ENCODE measurements at regions not wholly inside any gene's neighbourhood (a gene's known extent, or its start where the extent isn't known, plus 50 kb on each side); places are given as distances from the start of the nearest gene placed in this dataset.
"Not testable (repeated sequence)": the region's sequence is repeated elsewhere in the genome, so short reads cannot be mapped to it uniquely, and the experiment has no call there.

- Histone ChIP-seq H3K9me3 (no peaks in the 10 kb centered on the region), H3K4me3 (no peak overlapping the region), H3K27me3 (no peaks in the 10 kb centered on the region), H3K36me3 (no peaks in the 10 kb centered on the region)
- DNase-seq: peak; percentile 84
Observed at GRCh38 chr3:23720885-23721284, 84.9 kb upstream of the UBE2E1 start.

DNA sequence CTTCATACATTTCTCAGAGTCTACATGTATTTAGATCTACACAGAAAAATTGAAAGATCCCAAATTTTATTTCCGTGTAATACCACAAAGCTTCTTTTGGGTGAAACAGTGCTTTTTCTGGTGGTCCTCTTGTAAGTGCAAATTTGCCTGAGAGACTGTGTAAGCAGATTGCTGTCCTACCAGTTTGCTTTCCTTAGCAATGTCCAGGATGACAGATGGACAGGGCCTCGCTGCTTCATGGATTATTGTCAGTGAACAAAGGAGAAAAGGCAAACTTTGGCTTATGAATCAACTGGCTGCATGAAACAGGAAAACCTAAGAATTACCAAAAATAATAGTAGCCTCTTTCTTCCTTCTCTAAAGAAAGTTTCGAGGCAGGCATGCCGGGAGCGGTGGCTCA lies 82.6 kb upstream of the UBE2E1 start:
- DNase-seq: no peak
- Histone ChIP-seq H3K36me3 (no peaks in the 10 kb centered on the region), H3K27me3 (no peaks in the 10 kb centered on the region), H3K4me3 (no peak overlapping the region), H3K9me3 (no peaks in the 10 kb centered on the region)

- Histone ChIP-seq H3K27me3 (no peaks in the 10 kb centered on the region), H3K4me3 (no peak overlapping the region), H3K9me3 (no peaks in the 10 kb centered on the region), H3K36me3 (no peaks in the 10 kb centered on the region)
- no peak for DNase-seq
Observed at GRCh38 chr3:23723930-23724329, 81.8 kb upstream of the UBE2E1 start.

DNA sequence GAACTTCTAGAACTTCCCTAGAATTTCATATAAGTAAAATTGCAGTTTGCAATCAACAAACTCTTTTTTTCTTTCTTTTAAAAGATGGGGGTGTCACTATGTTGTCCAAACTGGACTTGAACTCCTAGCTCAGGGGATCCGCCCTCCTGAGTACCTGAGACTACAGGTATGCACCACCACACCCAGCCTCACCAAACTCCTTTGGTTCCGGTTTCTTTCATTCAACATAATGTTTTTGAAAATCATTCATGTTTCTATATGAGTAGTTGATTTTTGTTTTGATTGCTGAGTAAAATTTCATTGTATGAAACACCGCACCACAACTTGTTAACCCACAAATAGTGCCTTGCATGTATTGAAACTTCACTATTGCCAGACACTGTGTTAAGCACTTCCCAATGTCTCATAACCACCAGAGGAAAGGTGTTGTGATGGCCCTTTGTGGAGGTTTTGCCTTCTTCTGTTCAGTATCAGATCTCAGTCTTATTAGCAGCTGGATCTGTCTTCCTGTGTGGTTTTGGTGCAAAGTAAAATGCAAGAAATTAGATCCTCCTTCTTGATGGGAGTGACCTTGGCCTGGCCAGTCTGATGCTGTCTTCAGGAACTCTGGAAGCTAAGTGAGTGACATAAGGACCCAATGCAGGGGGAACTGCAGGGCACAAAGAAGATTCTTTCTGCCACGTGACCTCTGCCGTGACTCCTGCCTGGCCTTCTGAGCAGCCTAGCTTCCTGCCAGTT lies 78.8 kb upstream of the UBE2E1 start:
- Histone ChIP-seq H3K9me3 (no peaks in the 10 kb centered on the region), H3K36me3 (no peaks in the 10 kb centered on the region), H3K4me3 (no peak overlapping the region), H3K27me3 (no peaks in the 10 kb centered on the region)
- no peak for DNase-seq

DNA sequence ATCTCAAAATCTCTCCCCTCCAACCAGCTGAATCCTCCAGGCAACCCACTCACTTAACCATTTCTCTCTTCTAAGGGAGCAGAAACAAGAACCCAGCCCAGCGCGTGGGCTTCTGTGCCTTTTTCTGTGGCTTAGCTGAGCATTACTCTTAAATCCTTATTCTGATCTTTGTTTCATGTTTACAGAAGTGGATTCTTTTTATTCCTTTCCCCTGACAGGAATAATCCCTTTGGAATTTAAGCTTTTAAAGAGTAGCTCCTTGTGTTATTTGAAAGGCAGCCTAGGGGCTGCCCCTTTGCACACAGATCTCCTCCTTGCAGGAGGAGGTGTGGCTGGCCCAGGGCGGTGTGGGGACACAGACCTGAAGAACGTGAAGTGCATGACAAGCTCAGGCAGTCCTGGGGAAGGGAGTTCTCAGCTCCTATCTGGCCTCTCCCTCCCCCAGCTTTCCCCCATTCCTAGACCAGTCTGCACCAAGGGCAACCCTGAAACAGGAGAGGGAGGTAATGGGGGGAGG lies 77.1 kb upstream of the UBE2E1 start:
- no peaks in the 10 kb centered on the region for H3K36me3 ChIP-seq
- peak; percentile 57 for DNase-seq
- no peaks in the 10 kb centered on the region for H3K27me3 ChIP-seq
- no peaks in the 10 kb centered on the region for H3K9me3 ChIP-seq
- H3K4me3 ChIP-seq: no peak overlapping the region

DNA sequence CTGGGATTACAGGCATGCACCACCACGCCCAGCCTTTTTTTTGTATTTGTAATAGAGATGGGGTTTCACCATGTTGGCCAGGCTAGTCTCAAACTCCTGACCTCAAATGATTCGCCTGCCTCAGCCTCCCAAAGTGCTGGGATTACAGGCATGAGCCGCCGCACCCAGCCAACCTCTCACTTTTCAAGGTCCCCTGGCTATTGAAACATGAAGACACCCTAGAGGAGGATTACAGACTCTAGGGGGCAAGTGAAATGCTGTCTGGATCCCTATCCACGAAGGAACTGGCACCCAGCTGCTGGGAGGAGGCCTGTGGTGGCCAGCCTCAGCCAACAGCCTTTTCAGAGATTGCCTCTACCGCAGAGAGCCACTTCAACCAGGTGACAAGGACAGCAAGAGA lies 76.4 kb upstream of the UBE2E1 start:
- not testable (repeated sequence) for H3K27me3 ChIP-seq, DNase-seq, H3K9me3 ChIP-seq, H3K36me3 ChIP-seq, H3K4me3 ChIP-seq

- no peaks in the 10 kb centered on the region for H3K9me3 ChIP-seq
- no peaks in the 10 kb centered on the region for H3K27me3 ChIP-seq
- no peak overlapping the region for H3K4me3 ChIP-seq
- H3K36me3 ChIP-seq: no peaks in the 10 kb centered on the region
- no peak for DNase-seq
Observed at GRCh38 chr3:23734481-23734880, 71.3 kb upstream of the UBE2E1 start.

- no peak for DNase-seq
- no peaks in the 10 kb centered on the region for H3K36me3 ChIP-seq
- H3K4me3 ChIP-seq: no peak overlapping the region
- H3K9me3 ChIP-seq: no peaks in the 10 kb centered on the region
- no peaks in the 10 kb centered on the region for H3K27me3 ChIP-seq
Observed at GRCh38 chr3:23735062-23735461, 70.7 kb upstream of the UBE2E1 start.

GRCh38 chr3:23735535-23736326 lies 70.0 kb upstream of the UBE2E1 start:
- H3K4me3 ChIP-seq: no peak overlapping the region
- H3K36me3 ChIP-seq: no peaks in the 10 kb centered on the region
- H3K27me3 ChIP-seq: no peaks in the 10 kb centered on the region
- no peaks in the 10 kb centered on the region for H3K9me3 ChIP-seq
- no peak for DNase-seq

- H3K27me3 ChIP-seq: no peaks in the 10 kb centered on the region
- H3K9me3 ChIP-seq: no peaks in the 10 kb centered on the region
- DNase-seq: no peak
- no peak overlapping the region for H3K4me3 ChIP-seq
- no peaks in the 10 kb centered on the region for H3K36me3 ChIP-seq
Observed at GRCh38 chr3:23738944-23739343, 66.8 kb upstream of the UBE2E1 start.

DNA sequence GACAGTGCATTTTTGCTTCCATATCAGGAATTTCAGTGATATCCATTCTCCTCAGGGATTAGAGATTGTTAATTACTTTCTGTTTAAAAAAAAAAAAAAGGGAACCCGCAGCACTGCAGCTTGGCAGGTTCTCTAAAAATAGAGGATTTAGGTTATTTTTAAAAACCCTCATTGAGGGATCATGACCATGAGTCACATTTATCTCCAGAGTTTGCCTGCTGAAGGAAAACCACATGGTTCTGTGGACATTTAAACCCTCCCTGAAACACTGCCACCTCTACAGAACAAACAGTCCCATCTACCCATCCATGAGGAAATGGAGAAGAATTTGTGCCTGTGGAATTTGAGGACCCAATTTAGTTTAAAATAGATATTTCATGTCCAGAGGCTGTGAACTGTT lies 66.2 kb upstream of the UBE2E1 start:
- DNase-seq: no peak
- Histone ChIP-seq H3K4me3 (no peak overlapping the region), H3K36me3 (no peaks in the 10 kb centered on the region), H3K27me3 (no peaks in the 10 kb centered on the region), H3K9me3 (no peaks in the 10 kb centered on the region)

- no peaks in the 10 kb centered on the region for H3K36me3 ChIP-seq
- no peaks in the 10 kb centered on the region for H3K9me3 ChIP-seq
- no peaks in the 10 kb centered on the region for H3K27me3 ChIP-seq
- no peak for DNase-seq
- no peak overlapping the region for H3K4me3 ChIP-seq
Observed at GRCh38 chr3:23740517-23740965, 65.2 kb upstream of the UBE2E1 start.

DNA sequence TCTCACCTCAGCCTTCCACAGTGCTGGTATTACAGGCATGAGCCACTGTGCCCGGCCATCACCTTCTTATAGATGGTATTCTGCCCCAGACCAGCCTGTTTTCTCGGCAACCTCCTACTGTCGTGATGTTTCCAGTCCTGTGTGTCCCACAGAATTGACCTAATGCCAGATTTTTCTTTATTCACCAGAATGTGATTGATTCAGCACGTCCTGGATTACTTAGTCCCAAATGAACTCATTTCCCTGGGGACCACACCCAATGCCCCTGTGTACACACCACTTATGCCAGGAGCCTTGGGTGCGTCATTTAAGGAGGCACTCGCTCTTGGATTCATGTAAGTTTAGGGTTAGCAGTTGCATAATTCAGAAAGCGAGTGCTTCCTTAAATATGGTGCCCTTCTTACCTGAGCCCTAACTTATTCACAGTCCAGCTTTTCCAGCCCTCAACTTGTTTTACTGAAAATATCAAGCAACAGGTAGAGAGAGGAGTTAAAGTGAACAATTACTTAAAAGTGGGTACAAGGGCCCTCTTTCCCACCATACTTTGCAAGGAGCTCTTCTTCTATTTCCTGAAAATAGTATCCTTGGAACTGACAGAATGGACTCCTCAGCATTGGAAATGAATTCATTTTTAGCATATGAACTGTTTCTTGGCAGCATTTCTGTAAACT lies 64.6 kb upstream of the UBE2E1 start:
- Histone ChIP-seq H3K9me3 (no peaks in the 10 kb centered on the region), H3K36me3 (no peaks in the 10 kb centered on the region), H3K27me3 (no peaks in the 10 kb centered on the region), H3K4me3 (no peak overlapping the region)
- no peak for DNase-seq

DNA sequence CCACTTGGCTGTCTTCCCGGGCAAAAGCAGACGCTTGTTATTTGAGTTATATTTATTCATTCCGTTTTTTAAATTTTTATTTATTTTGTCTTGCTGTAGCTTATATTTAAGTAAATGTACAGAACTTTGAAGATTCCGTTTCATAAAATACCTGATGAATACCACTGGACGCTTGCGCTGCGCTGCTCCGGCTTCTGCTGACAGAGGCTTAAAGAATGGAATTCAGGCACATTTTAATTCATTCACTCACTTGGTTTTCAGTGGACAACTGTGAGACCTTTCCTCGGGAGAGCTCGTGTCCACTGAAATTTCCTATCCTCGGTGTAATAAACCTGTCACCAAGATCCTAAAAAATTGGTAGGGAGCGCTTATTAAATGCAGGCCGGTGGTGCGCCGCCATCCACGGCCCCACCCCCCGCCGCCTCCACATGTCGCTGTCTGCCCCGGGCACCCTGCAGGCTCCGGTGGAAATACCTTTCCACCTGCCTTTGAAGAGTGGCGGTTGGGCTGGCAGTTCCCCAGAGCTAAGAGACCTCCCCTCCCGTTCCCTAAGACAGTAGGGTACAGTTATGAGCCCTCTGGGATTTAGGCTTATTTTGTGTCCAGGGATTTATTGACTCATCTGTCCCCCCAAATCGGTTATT lies 62.5 kb upstream of the UBE2E1 start:
- Histone ChIP-seq H3K27me3 (no peaks in the 10 kb centered on the region), H3K36me3 (no peaks in the 10 kb centered on the region), H3K9me3 (no peaks in the 10 kb centered on the region), H3K4me3 (no peak overlapping the region)
- DNase-seq: no peak

DNA sequence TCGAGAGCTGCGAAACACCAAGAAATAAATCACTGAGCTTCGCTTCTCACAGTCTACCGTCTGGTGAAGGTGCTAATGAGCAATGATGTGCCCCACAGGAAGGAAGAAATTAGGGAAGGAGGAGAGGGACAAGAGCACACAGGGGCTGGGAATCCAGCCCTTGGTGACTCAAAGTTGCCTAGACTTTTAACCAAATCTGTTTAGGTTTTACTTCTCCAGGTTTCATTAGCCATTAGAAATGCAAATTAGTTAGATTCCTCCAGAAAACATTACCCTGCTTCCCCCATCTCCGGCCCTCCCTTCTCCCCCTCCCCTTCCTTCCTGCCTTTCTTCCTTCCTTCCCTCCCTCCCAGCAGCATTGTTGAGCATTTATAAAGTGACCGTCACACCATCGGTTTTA lies 59.3 kb upstream of the UBE2E1 start:
- H3K36me3 ChIP-seq: no peaks in the 10 kb centered on the region
- no peak for DNase-seq
- H3K9me3 ChIP-seq: no peaks in the 10 kb centered on the region
- no peak overlapping the region for H3K4me3 ChIP-seq
- no peaks in the 10 kb centered on the region for H3K27me3 ChIP-seq

GRCh38 chr3:23747841-23748240 lies 57.9 kb upstream of the UBE2E1 start:
- Histone ChIP-seq H3K36me3 (no peaks in the 10 kb centered on the region), H3K9me3 (no peaks in the 10 kb centered on the region), H3K27me3 (no peaks in the 10 kb centered on the region), H3K4me3 (no peak overlapping the region)
- no peak for DNase-seq
